Type B pancreatic cell (in vitro differentiated cells): ENCODE measurements at regions not wholly inside any gene's neighbourhood (a gene's known extent, or its start where the extent isn't known, plus 50 kb on each side); places are given as distances from the start of the nearest gene placed in this dataset.
"Not testable (repeated sequence)": the region's sequence is repeated elsewhere in the genome, so short reads cannot be mapped to it uniquely, and the experiment has no call there.

Experiments used
- DNase-seq: peaks from one replicate; pipeline ENCODE4 v3.0.0; 2021; ENCODE audit warnings: mixed read lengths; ENCODE audit not compliant: unreplicated experiment; ENCODE audit errors: extremely low spot score
- H3K27ac Mint-ChIP-seq: 2 replicates; pipeline ENCODE4 v1.8.0; 2021; ENCODE audit warnings: mild to moderate bottlenecking, mixed read lengths
- H3K27me3 Mint-ChIP-seq: 2 replicates; pipeline ENCODE4 v1.8.0; 2021; ENCODE audit warnings: mixed read lengths
- H3K36me3 Mint-ChIP-seq: 2 replicates; pipeline ENCODE4 v1.8.0; 2021; ENCODE audit warnings: mixed read lengths
- H3K4me1 Mint-ChIP-seq: one replicate; pipeline ENCODE4 v1.8.0; 2021; ENCODE audit warnings: mixed read lengths; ENCODE audit not compliant: unreplicated experiment
- H3K4me3 Mint-ChIP-seq: 2 replicates; pipeline ENCODE4 v1.8.0; 2021; ENCODE audit warnings: mild to moderate bottlenecking, mixed read lengths
- H3K9me3 Mint-ChIP-seq: 2 replicates; pipeline ENCODE4 v1.8.0; 2021; ENCODE audit warnings: mixed read lengths
- TF ChIP-seq, protein P1 (sequence below): fragments of 200-600 bp; sonication (generic); conservative IDR thresholded peaks from 2 replicates; pipeline ENCODE4 v1.5.0; 2021; ENCODE audit warnings: antibody characterized with exemption, mild to moderate bottlenecking

- H3K9me3 Mint-ChIP-seq: peaks cover 4% of the 10 kb centered on the region
- no peaks in the 10 kb centered on the region for H3K27me3 Mint-ChIP-seq
- TF ChIP-seq, protein P1, sequence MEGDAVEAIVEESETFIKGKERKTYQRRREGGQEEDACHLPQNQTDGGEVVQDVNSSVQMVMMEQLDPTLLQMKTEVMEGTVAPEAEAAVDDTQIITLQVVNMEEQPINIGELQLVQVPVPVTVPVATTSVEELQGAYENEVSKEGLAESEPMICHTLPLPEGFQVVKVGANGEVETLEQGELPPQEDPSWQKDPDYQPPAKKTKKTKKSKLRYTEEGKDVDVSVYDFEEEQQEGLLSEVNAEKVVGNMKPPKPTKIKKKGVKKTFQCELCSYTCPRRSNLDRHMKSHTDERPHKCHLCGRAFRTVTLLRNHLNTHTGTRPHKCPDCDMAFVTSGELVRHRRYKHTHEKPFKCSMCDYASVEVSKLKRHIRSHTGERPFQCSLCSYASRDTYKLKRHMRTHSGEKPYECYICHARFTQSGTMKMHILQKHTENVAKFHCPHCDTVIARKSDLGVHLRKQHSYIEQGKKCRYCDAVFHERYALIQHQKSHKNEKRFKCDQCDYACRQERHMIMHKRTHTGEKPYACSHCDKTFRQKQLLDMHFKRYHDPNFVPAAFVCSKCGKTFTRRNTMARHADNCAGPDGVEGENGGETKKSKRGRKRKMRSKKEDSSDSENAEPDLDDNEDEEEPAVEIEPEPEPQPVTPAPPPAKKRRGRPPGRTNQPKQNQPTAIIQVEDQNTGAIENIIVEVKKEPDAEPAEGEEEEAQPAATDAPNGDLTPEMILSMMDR: no peak
- no peaks in the 10 kb centered on the region for H3K36me3 Mint-ChIP-seq
- H3K27ac Mint-ChIP-seq: no peak overlapping the region
- DNase-seq: no peak
- no peaks in the 10 kb centered on the region for H3K4me1 Mint-ChIP-seq
- H3K4me3 Mint-ChIP-seq: no peak overlapping the region
Observed at GRCh38 chr9:95785209-95785608, 90.3 kb upstream of the ERCC6L2 start.

DNA sequence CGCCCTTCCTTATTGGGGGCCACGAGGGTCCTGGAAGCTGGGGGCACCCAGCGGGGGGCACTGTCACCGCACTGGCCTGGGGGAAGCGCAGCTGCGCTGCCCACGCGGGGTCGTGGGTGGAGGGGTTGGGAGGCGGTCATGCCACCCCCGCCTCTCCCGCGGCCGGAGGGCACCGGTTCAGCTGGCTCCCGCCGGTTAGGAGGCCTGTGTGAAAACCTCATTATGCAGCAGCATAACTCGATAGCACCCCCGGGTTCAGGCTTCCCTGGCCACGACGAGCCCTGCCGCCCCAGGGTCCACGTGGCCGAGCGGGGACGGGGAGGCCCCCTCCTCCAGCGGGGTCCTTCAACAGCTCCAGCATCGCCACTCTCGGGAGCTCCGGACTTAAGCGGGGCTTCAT lies 91.2 kb upstream of the ERCC6L2 start:
- TF ChIP-seq, protein P1: no peak
- Mint-ChIP-seq H3K27me3 (no peaks in the 10 kb centered on the region), H3K27ac (no peak overlapping the region), H3K4me3 (no peak overlapping the region), H3K9me3 (no peaks in the 10 kb centered on the region), H3K4me1 (peaks cover under 1% of the 10 kb centered on the region), H3K36me3 (no peaks in the 10 kb centered on the region)
- DNase-seq: no peak

DNA sequence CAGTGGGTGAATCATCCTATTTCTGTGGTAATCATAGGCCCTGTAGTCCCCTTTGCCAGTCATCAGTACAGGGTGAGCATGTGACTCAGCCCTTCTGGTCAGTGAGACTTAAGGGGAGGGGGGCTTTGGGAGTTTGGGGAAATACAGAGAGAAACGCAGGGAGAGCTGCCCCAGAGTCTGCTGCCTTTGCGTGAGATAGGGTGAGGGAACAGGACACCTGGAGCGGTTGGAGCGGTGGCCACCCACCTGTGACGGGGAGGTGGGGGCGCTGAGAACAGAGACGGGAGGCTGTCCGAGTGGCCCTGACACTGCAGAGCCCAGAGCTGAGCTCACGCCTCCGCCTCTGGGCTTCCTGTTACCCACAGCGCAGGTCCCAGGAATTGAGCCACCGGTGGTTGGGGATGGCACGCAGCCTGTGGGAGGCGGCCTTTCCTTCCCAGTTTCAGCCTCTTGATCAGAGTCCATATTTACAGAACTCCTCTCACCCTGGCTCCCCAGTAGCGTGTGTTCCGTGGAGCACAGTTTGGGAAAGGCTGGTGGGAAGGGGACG lies 92.0 kb upstream of the ERCC6L2 start:
- no peak for DNase-seq
- H3K4me3 Mint-ChIP-seq: no peak overlapping the region
- TF ChIP-seq, protein P1: no peak
- no peaks in the 10 kb centered on the region for H3K9me3 Mint-ChIP-seq
- no peaks in the 10 kb centered on the region for H3K36me3 Mint-ChIP-seq
- H3K27ac Mint-ChIP-seq: no peak overlapping the region
- peaks cover 5% of the 10 kb centered on the region for H3K4me1 Mint-ChIP-seq
- H3K27me3 Mint-ChIP-seq: no peaks in the 10 kb centered on the region

- DNase-seq: no peak
- H3K27ac Mint-ChIP-seq: no peak overlapping the region
- H3K27me3 Mint-ChIP-seq: no peaks in the 10 kb centered on the region
- H3K36me3 Mint-ChIP-seq: no peaks in the 10 kb centered on the region
- no peaks in the 10 kb centered on the region for H3K9me3 Mint-ChIP-seq
- no peak overlapping the region for H3K4me3 Mint-ChIP-seq
- H3K4me1 Mint-ChIP-seq: peaks cover 5% of the 10 kb centered on the region
- TF ChIP-seq, protein P1: no peak
Observed at GRCh38 chr9:95780751-95781150, 94.7 kb upstream of the ERCC6L2 start.

DNA sequence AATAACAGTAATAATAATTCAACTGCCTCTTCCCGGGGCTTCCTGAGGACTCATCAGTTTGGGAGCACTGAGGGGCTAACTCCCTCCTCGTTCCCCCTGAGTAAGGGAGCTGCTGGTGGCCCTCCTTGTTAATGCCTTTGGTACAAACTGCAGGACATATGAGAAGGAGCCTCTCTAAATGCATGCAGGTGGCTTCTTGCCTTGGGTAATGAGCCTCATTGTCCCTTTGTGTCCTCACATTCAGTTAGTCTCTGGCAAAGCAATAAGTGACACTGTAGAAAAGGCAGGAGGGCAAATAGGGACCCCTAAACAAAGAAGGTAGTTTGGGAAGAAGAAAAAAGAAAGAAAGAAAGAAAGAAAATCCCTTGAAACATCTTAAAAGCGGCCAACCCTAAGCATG lies 95.4 kb upstream of the ERCC6L2 start:
- Mint-ChIP-seq H3K9me3 (no peaks in the 10 kb centered on the region), H3K27me3 (no peaks in the 10 kb centered on the region), H3K27ac (no peak overlapping the region), H3K4me1 (peaks cover 5% of the 10 kb centered on the region), H3K4me3 (no peak overlapping the region), H3K36me3 (no peaks in the 10 kb centered on the region)
- DNase-seq: no peak
- TF ChIP-seq, protein P1: no peak

DNA sequence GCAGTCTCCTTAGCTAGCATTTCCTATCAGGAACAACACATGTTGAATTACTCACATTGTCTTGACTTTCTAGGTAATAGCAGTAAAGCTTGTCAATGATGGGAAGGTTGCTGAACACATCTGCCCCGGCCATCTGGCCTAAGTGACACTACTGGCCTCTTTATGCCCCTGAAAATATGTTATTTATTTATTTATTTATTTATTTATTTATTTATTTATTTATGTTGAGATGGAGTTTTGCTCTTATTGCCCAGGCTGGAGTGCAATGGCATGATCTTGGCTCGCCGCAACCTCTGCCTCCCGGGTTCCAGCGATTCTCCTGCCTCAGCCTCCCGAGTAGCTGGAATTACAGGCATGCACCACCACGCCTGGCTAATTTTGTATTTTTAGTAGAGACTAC lies 95.9 kb upstream of the ERCC6L2 start:
- H3K4me1 Mint-ChIP-seq, DNase-seq, H3K27me3 Mint-ChIP-seq, H3K9me3 Mint-ChIP-seq, H3K4me3 Mint-ChIP-seq, H3K36me3 Mint-ChIP-seq, H3K27ac Mint-ChIP-seq: not testable (repeated sequence)
